ENCODE measurements at regions not wholly inside any gene's neighbourhood (a gene's known extent, or its start where the extent isn't known, plus 50 kb on each side); places are given as distances from the start of the nearest gene placed in this dataset.

DNA sequence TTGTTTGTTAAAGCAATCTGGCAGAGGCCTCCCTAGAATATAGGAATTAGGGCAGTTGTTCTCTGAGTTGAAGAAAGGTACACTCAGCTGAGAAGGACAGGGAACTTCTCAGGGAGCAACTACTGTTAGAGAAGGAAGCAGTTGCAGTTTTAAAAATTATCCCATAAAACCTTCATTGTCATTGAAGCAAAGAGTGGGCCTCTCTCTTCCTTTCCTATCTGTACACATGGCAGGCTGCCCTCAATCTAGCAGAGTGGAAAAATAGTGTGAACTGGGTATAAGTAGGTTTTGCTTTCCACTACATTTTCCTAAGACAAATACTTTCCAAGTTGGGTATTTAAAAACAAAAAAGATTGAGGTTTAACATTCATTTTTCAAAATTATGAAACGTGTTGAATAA is 236.7 kb upstream of the KLF14 start:
- Histone ChIP-seq H3K9me3 (peaks cover 9% of the 10 kb centered on the region), H3K4me1 (no peaks in the 10 kb centered on the region), H3K4me3 (ENCODE audit: low read depth, low read length) (no peak overlapping the region), H3K36me3 (ENCODE audit: control insufficient read depth, insufficient read depth, low read length) (no peaks in the 10 kb centered on the region), H3K27me3 (replicated peaks; ENCODE audit: control insufficient read depth, insufficient read depth, low read length) (no peaks in the 10 kb centered on the region)
- no peak for DNase-seq
- ChIA-PET CTCF (interaction anchor here (0.7 kb wide), 1 partner anchor 11 kb away, joined by 5 read pairs; no protein-coding TSS in a partner anchor), POLR2A (no interaction called here)
- Mint-ChIP-seq H3K9me3 (ENCODE audit: unreplicated experiment) (peaks cover 18% of the 10 kb centered on the region), H3K27ac (ENCODE audit: unreplicated experiment) (no peak overlapping the region), H3K4me3 (ENCODE audit: unreplicated experiment) (no peak overlapping the region), H3K27me3 (ENCODE audit: insufficient read depth, unreplicated experiment) (no peaks in the 10 kb centered on the region), H3K4me1 (ENCODE audit: low read depth, unreplicated experiment) (no peaks in the 10 kb centered on the region), H3K36me3 (ENCODE audit: insufficient read depth, unreplicated experiment) (peaks cover 4% of the 10 kb centered on the region)
- BruUV-seq (replicated peaks) = no TSS peak
- intact Hi-C loops (cut with micrococcal nuclease; ENCODE audit: unreplicated experiment) = no loop called here
- TF ChIP-seq, protein P1, sequence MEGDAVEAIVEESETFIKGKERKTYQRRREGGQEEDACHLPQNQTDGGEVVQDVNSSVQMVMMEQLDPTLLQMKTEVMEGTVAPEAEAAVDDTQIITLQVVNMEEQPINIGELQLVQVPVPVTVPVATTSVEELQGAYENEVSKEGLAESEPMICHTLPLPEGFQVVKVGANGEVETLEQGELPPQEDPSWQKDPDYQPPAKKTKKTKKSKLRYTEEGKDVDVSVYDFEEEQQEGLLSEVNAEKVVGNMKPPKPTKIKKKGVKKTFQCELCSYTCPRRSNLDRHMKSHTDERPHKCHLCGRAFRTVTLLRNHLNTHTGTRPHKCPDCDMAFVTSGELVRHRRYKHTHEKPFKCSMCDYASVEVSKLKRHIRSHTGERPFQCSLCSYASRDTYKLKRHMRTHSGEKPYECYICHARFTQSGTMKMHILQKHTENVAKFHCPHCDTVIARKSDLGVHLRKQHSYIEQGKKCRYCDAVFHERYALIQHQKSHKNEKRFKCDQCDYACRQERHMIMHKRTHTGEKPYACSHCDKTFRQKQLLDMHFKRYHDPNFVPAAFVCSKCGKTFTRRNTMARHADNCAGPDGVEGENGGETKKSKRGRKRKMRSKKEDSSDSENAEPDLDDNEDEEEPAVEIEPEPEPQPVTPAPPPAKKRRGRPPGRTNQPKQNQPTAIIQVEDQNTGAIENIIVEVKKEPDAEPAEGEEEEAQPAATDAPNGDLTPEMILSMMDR (IDR thresholded peaks at IDR 0.05; ENCODE audit: insufficient read depth in 1 of 2, low read depth in 1 of 2, low read length in 1 of 2, severe bottlenecking in 1 of 2, unreplicated experiment in 1 of 2) = no peak

DNA sequence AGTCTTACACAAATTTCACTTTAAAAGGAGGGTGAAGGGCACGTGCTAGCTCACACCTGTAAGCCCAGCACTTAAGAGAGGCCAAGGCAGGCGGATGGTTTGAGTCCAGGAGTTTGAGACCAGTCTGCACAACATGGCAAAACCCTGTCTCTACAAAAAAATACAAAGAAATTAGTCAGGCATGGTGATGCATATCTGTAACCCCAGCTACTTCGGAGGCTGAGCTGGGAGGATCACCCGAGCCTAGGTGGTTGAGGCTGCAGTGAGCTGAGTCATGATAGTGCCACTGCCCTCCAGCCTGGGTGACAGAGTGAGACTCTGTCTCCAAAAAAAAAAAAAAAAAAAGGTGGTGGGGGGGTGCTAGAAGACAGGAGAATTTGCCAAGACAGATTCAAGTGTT is 237.3 kb upstream of the KLF14 start:
- intact Hi-C loops (cut with micrococcal nuclease; ENCODE audit: unreplicated experiment) = no loop called here
- TF ChIP-seq, protein P1 (IDR thresholded peaks at IDR 0.05; ENCODE audit: insufficient read depth in 1 of 2, low read depth in 1 of 2, low read length in 1 of 2, severe bottlenecking in 1 of 2, unreplicated experiment in 1 of 2) = no peak
- Mint-ChIP-seq H3K27ac (ENCODE audit: unreplicated experiment) (no peak overlapping the region), H3K4me3 (ENCODE audit: unreplicated experiment) (no peak overlapping the region), H3K4me1 (ENCODE audit: low read depth, unreplicated experiment) (no peaks in the 10 kb centered on the region), H3K36me3 (ENCODE audit: insufficient read depth, unreplicated experiment) (peaks cover 6% of the 10 kb centered on the region), H3K9me3 (ENCODE audit: unreplicated experiment) (peaks cover 24% of the 10 kb centered on the region), H3K27me3 (ENCODE audit: insufficient read depth, unreplicated experiment) (no peaks in the 10 kb centered on the region)
- ChIA-PET POLR2A (interaction anchor here (0.6 kb wide), 1 partner anchor 58 kb away, joined by 3 read pairs; no protein-coding TSS in a partner anchor), CTCF (interaction anchor here (0.7 kb wide), 1 partner anchor 10 kb away, joined by 5 read pairs; no protein-coding TSS in a partner anchor)
- no peak for DNase-seq
- H3K4me3 ChIP-seq (ENCODE audit: low read depth, low read length) = no peak overlapping the region
- H3K27me3 ChIP-seq (replicated peaks; ENCODE audit: control insufficient read depth, insufficient read depth, low read length) = no peaks in the 10 kb centered on the region
- peaks cover 9% of the 10 kb centered on the region for H3K9me3 ChIP-seq
- no TSS peak for BruUV-seq (replicated peaks)
- no peaks in the 10 kb centered on the region for H3K36me3 ChIP-seq (ENCODE audit: control insufficient read depth, insufficient read depth, low read length)
- no peaks in the 10 kb centered on the region for H3K4me1 ChIP-seq

DNA sequence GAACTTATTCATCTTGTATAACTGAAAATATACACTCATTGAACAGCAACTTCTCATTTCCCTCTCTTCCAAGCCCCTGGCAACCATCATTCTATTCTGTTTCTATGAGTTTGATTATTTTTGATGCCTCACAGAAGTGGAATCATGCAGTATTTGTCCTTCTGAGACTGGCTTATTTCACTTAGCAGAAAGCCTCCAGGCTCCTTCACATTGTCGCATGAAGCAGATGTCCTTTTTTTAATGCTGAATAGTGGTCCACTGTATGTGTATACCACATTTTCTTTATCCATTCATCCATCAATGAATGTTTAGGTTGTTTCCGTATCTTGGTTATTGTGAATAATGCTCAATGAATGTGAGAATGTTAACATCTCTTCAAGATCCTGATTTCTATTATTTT is 238.2 kb upstream of the KLF14 start:
- TF ChIP-seq, protein P1 (IDR thresholded peaks at IDR 0.05; ENCODE audit: insufficient read depth in 1 of 2, low read depth in 1 of 2, low read length in 1 of 2, severe bottlenecking in 1 of 2, unreplicated experiment in 1 of 2) = no peak
- no peak overlapping the region for H3K4me3 ChIP-seq (ENCODE audit: low read depth, low read length)
- Mint-ChIP-seq H3K27ac (ENCODE audit: unreplicated experiment) (no peak overlapping the region), H3K9me3 (ENCODE audit: unreplicated experiment) (peaks cover 25% of the 10 kb centered on the region), H3K4me3 (ENCODE audit: unreplicated experiment) (no peak overlapping the region), H3K36me3 (ENCODE audit: insufficient read depth, unreplicated experiment) (peaks cover 6% of the 10 kb centered on the region), H3K27me3 (ENCODE audit: insufficient read depth, unreplicated experiment) (no peaks in the 10 kb centered on the region), H3K4me1 (ENCODE audit: low read depth, unreplicated experiment) (no peaks in the 10 kb centered on the region)
- peaks cover 9% of the 10 kb centered on the region for H3K9me3 ChIP-seq
- no peaks in the 10 kb centered on the region for H3K4me1 ChIP-seq
- CTCF ChIA-PET = no interaction called here
- intact Hi-C loops (cut with micrococcal nuclease; ENCODE audit: unreplicated experiment) = no loop called here
- BruUV-seq (replicated peaks) = no TSS peak
- DNase-seq = no peak
- no peaks in the 10 kb centered on the region for H3K27me3 ChIP-seq (replicated peaks; ENCODE audit: control insufficient read depth, insufficient read depth, low read length)
- POLR2A ChIA-PET = no interaction called here
- no peaks in the 10 kb centered on the region for H3K36me3 ChIP-seq (ENCODE audit: control insufficient read depth, insufficient read depth, low read length)
